ENCODE measurements at regions not wholly inside any gene's neighbourhood (a gene's known extent, or its start where the extent isn't known, plus 50 kb on each side); places are given as distances from the start of the nearest gene placed in this dataset.

GRCh38 chr19:29278716-29279115, 65.8 kb upstream of the UQCRFS1 start:
- TF ChIP-seq CTCF (IDR thresholded peaks at IDR 0.05) (no peak), POLR2A (IDR thresholded peaks at IDR 0.05) (no peak)

Measured in Peyer's patch (tissue), 4 donors.